GM12878 (cell line): ENCODE measurements at regions not wholly inside any gene's neighbourhood (a gene's known extent, or its start where the extent isn't known, plus 50 kb on each side); places are given as distances from the start of the nearest gene placed in this dataset.
"Not testable (repeated sequence)": the region's sequence is repeated elsewhere in the genome, so short reads cannot be mapped to it uniquely, and the experiment has no call there.

Experiments used
- ATAC-seq: fragments of 200-7000 bp; cut with Tn5 transposase; 3 replicates; pipeline ENCODE4 v1.9.1; 2020; ENCODE audit warnings: mild to moderate bottlenecking, moderate library complexity
- BruUV-seq: library from RNA; stranded (reverse); fragments of 400-500 nt; replicated peaks from 2 replicates; lab custom pipeline; 2021; lab: Mats Ljungman, UMichigan
- CTCF ChIA-PET: fragments of 300-600 bp; sonication (Branson Sonifier 250); formaldehyde crosslinking; extraction: SDS; loops from one replicate; lab custom pipeline; 2021; ENCODE audit warnings: inconsistent platforms; lab: Yijun Ruan, JAX
- POLR2A ChIA-PET: fragments of 350-600 bp; formaldehyde crosslinking; extraction: SDS; loops from one replicate; lab custom pipeline; 2021; ENCODE audit warnings: inconsistent platforms; lab: Charles Lee
- RAD21 ChIA-PET: fragments of 300-600 bp; sonication (Branson Sonifier 250); formaldehyde crosslinking; loops from one replicate; lab custom pipeline; 2023; ENCODE audit warnings: antibody characterized with exemption; ENCODE audit not compliant: unreplicated experiment; lab: Charles Lee
- SMC1A ChIA-PET: fragments of 300-600 bp; sonication (Branson Sonifier 250); formaldehyde crosslinking; loops from one replicate; lab custom pipeline; 2023; ENCODE audit not compliant: unreplicated experiment, uncharacterized antibody; lab: Charles Lee
- DNase-seq: peaks from one replicate; pipeline ENCODE4 v3.0.0-alpha.2; 2011; ENCODE audit warnings: low read depth, low spot score
- FAIRE-seq: peaks from 3 replicates; lab custom pipeline; 2011; peaks lifted over from hg19 to GRCh38; lab: Jason Lieb, UNC
- H2AFZ ChIP-seq: 2 replicates; pipeline ENCODE4 v1.6.0; 2011; ENCODE audit warnings: low read depth, low read length, control low read depth; ENCODE audit not compliant: control insufficient read depth
- H3K27ac ChIP-seq: 2 replicates; pipeline ENCODE4 v1.5.1; 2011; ENCODE audit warnings: control low read depth; ENCODE audit not compliant: control insufficient read depth, insufficient read depth
- H3K27me3 ChIP-seq, 2 experiments: replicated peaks in 1 of 2; 2 replicates each; pipeline versions ENCODE4 v1.6.0 to v1.6.1; 2011; ENCODE audit warnings: low read length in 1 of 2; ENCODE audit not compliant: control insufficient read depth in 2 of 2, insufficient read depth in 2 of 2
- H3K36me3 ChIP-seq, 2 experiments: 2 replicates each; pipeline ENCODE4 v1.5.1; 2011; ENCODE audit warnings: low read length in 1 of 2; ENCODE audit not compliant: control insufficient read depth in 2 of 2, insufficient read depth in 2 of 2
- H3K4me1 ChIP-seq: 2 replicates; pipeline ENCODE4 v1.6.1; 2011; ENCODE audit warnings: mild to moderate bottlenecking, low read length, moderate library complexity, mixed read lengths; ENCODE audit not compliant: control insufficient read depth, insufficient read depth
- H3K4me2 ChIP-seq: 2 replicates; pipeline ENCODE4 v1.6.0; 2011; ENCODE audit warnings: control low read depth; ENCODE audit not compliant: control insufficient read depth, insufficient read depth
- H3K4me3 ChIP-seq: fragments of 200-600 bp; sonication (generic); 2 replicates; pipeline ENCODE4 v1.5.1; 2016
- H3K79me2 ChIP-seq: 2 replicates; pipeline ENCODE4 v1.6.0; 2011; ENCODE audit warnings: low read length; ENCODE audit not compliant: control insufficient read depth, insufficient read depth
- H3K9ac ChIP-seq: 2 replicates; pipeline ENCODE4 v1.8.0; 2011; ENCODE audit warnings: low read length, control low read depth, mixed read lengths; ENCODE audit not compliant: control insufficient read depth, insufficient read depth
- H3K9me3 ChIP-seq: replicated peaks from 3 replicates; pipeline ENCODE4 v1.5.1; 2011; ENCODE audit warnings: mild to moderate bottlenecking, low read length; ENCODE audit not compliant: control insufficient read depth, insufficient read depth
- H4K20me1 ChIP-seq: 2 replicates; pipeline ENCODE4 v1.6.0; 2011; ENCODE audit not compliant: control insufficient read depth, insufficient read depth
- ATF2 ChIP-seq: IDR thresholded peaks from 2 replicates; pipeline ENCODE4 v1.6.1; 2012; ENCODE audit warnings: low read length, inconsistent platforms
- MTA2 ChIP-seq: fragments of 450-650 bp; IDR thresholded peaks from 2 replicates; pipeline ENCODE4 v1.6.1; 2016; ENCODE audit warnings: low read depth, mild to moderate bottlenecking, moderate library complexity
- TBL1XR1 ChIP-seq: IDR thresholded peaks from 2 replicates; pipeline ENCODE4 v1.6.1; 2012; ENCODE audit warnings: low read depth, low read length, improper control_type of control experiment
- TCF7 ChIP-seq: IDR thresholded peaks from 2 replicates; pipeline ENCODE4 v1.6.1; 2014; ENCODE audit warnings: antibody characterized with exemption, borderline replicate concordance
- WGBS: methylation state at CpG from one replicate; pipeline ENCODE4 v1.1.6; 2016; ENCODE audit warnings: low lambda C conversion rate; ENCODE audit not compliant: insufficient replicate concordance, insufficient coverage; ENCODE audit errors: missing lambda C conversion rate; 5-methylcytosine and 5-hydroxymethylcytosine counted together
- in situ Hi-C: fragments of 300-500 bp; cut with MboI; formaldehyde crosslinking; loops from 9 replicates; pipeline ENCODE4 v1.14.3; 2018; ENCODE audit warnings: mixed read lengths
- intact Hi-C: fragments of 100-400 bp; cut with micrococcal nuclease; formaldehyde crosslinking; loops from one replicate; pipeline ENCODE4 v1.14.2; 2022; ENCODE audit not compliant: unreplicated experiment

- ChIA-PET RAD21 (no interaction called here), POLR2A (no interaction called here)
- intact Hi-C loops = no loop called here
- WGBS = 0% methylated on average over 4 of the region's 4 CpGs
- no peak for TF ChIP-seq MTA2
- TF ChIP-seq, all 136 proteins: peak for 0
- Histone ChIP-seq H2AFZ (no peak overlapping the region), H3K36me3 (no peaks in the 10 kb centered on the region), H3K4me1 (no peaks in the 10 kb centered on the region), H3K4me2 (no peak overlapping the region), H4K20me1 (no peaks in the 10 kb centered on the region), H3K9me3 (no peaks in the 10 kb centered on the region), H3K4me3 (no peak overlapping the region), H3K27me3 (no peaks in the 10 kb centered on the region), H3K79me2 (no peaks in the 10 kb centered on the region), H3K9ac (no peak overlapping the region), H3K27ac (no peak overlapping the region)
- no TSS peak for BruUV-seq
- ChIA-PET SMC1A (interaction anchor here (1.0 kb wide), 1 partner anchor 9 kb away, joined by 3 read pairs; no protein-coding TSS in a partner anchor), CTCF (no interaction called here)
- ATAC-seq (no peak), DNase-seq (no peak), FAIRE-seq (no peak)
- in situ Hi-C loops = no loop called here
Measured at GRCh38 chr10:84876116-84876999, 548.0 kb downstream of the CCSER2 start.

- no peak for FAIRE-seq
- BruUV-seq = no TSS peak
- Histone ChIP-seq H3K9ac (no peak overlapping the region), H3K4me1 (no peaks in the 10 kb centered on the region), H2AFZ (no peak overlapping the region), H3K9me3 (no peaks in the 10 kb centered on the region), H3K36me3 (no peaks in the 10 kb centered on the region), H3K79me2 (no peaks in the 10 kb centered on the region), H4K20me1 (no peaks in the 10 kb centered on the region), H3K4me2 (no peak overlapping the region), H3K27me3 (no peaks in the 10 kb centered on the region), H3K4me3 (no peak overlapping the region), H3K27ac (no peak overlapping the region)
- no peak for TF ChIP-seq TBL1XR1
- TF ChIP-seq TCF7 = no peak
- TF ChIP-seq ATF2 = no peak
- WGBS = 64% methylated on average over 2 of the region's 2 CpGs
- SMC1A ChIA-PET = no interaction called here
- CTCF ChIA-PET = no interaction called here
- RAD21 ChIA-PET = no interaction called here
- POLR2A ChIA-PET = no interaction called here
- intact Hi-C loops (no loop called here), in situ Hi-C loops (no loop called here)
- ATAC-seq = no peak
- DNase-seq = no peak
Measured at GRCh38 chr10:84879991-84880390, 551.6 kb downstream of the CCSER2 start.

- DNase-seq, H3K9ac ChIP-seq, intact Hi-C loops, BruUV-seq, H3K27ac ChIP-seq, H4K20me1 ChIP-seq, SMC1A ChIA-PET, H3K4me1 ChIP-seq, in situ Hi-C loops, FAIRE-seq, H3K79me2 ChIP-seq, CTCF ChIA-PET, RAD21 ChIA-PET, H2AFZ ChIP-seq, ATAC-seq, H3K9me3 ChIP-seq, H3K36me3 ChIP-seq, H3K4me2 ChIP-seq, H3K27me3 ChIP-seq, H3K4me3 ChIP-seq: not testable (repeated sequence)
- POLR2A ChIA-PET = interaction anchor here (0.6 kb wide), 1 partner anchor 8 kb away, joined by 3 read pairs; no protein-coding TSS in a partner anchor
- 17% methylated on average over 3 of the region's 3 CpGs for WGBS
Measured at GRCh38 chr10:84881696-84882095, 553.3 kb downstream of the CCSER2 start.
